ENCODE measurements at regions not wholly inside any gene's neighbourhood (a gene's known extent, or its start where the extent isn't known, plus 50 kb on each side); places are given as distances from the start of the nearest gene placed in this dataset.

- Histone ChIP-seq H3K27me3 (no peaks in the 10 kb centered on the region), H3K36me3 (no peaks in the 10 kb centered on the region), H3K9me3 (no peaks in the 10 kb centered on the region), H3K27ac (no peak overlapping the region), H3K4me1 (no peaks in the 10 kb centered on the region), H3K4me3 (no peak overlapping the region)
- TF ChIP-seq POLR2AphosphoS5 (IDR thresholded peaks at IDR 0.05) (no peak), POLR2A (IDR thresholded peaks at IDR 0.05) (no peak), CTCF (IDR thresholded peaks at IDR 0.05) (no peak)
- no peak for DNase-seq (ENCODE audit: low spot score in 2 of 2)
- intact Hi-C loops (cut with DNase I; ENCODE audit: low total_unique reads) = no loop called here
These were observed 50.5 kb upstream of the DTNBP1 start for GRCh38 chr6:15713325-15713724.

GRCh38 chr6:15712797-15713196 is 50.0 kb upstream of the DTNBP1 start:
- no peaks in the 10 kb centered on the region for H3K36me3 ChIP-seq
- peak overlapping the region in 1 of 2 donors; percentile 1 for H3K27ac ChIP-seq
- no peak for DNase-seq (ENCODE audit: low spot score in 2 of 2)
- no peaks in the 10 kb centered on the region for H3K9me3 ChIP-seq
- no peaks in the 10 kb centered on the region for H3K4me1 ChIP-seq
- TF ChIP-seq CTCF (IDR thresholded peaks at IDR 0.05) = no peak
- no peak for TF ChIP-seq POLR2A (IDR thresholded peaks at IDR 0.05)
- no peak for TF ChIP-seq POLR2AphosphoS5 (IDR thresholded peaks at IDR 0.05)
- intact Hi-C loops (cut with DNase I; ENCODE audit: low total_unique reads) = no loop called here
- H3K4me3 ChIP-seq = no peak overlapping the region
- H3K27me3 ChIP-seq = no peaks in the 10 kb centered on the region

Data from breast epithelium (tissue), 4 donors.